Activated B cell treated with CpG ODN at 0.5 μM for 24 hours (primary cell): ENCODE measurements at regions not wholly inside any gene's neighbourhood (a gene's known extent, or its start where the extent isn't known, plus 50 kb on each side); places are given as distances from the start of the nearest gene placed in this dataset.

Experiments
- ATAC-seq: fragments of 200-7000 bp; cut with Tn5 transposase; one replicate; pipeline ENCODE4 v1.10.0; 2021; ENCODE audit warnings: low read depth, mild to moderate bottlenecking, moderate library complexity
- CTCF ChIA-PET: fragments of 350-600 bp; sonication (Branson Sonifier 250); formaldehyde crosslinking; loops from one replicate; lab custom pipeline; 2021; ENCODE audit warnings: antibody characterized with exemption; lab: Charles Lee
- POLR2A ChIA-PET: fragments of 350-600 bp; sonication (Branson Sonifier 250); formaldehyde crosslinking; loops from one replicate; lab custom pipeline; 2021; ENCODE audit warnings: antibody characterized with exemption; lab: Charles Lee
- DNase-seq: peaks from one replicate; pipeline ENCODE4 v3.0.0; 2022
- H3K27ac Mint-ChIP-seq: one replicate; pipeline ENCODE4 v1.8.0; 2020; ENCODE audit warnings: mixed read lengths
- H3K27me3 Mint-ChIP-seq: one replicate; pipeline ENCODE4 v1.8.0; 2021; ENCODE audit warnings: mixed read lengths
- H3K36me3 Mint-ChIP-seq: one replicate; pipeline ENCODE4 v1.8.0; 2021; ENCODE audit warnings: low read depth, mixed read lengths
- H3K4me1 Mint-ChIP-seq: one replicate; pipeline ENCODE4 v1.8.0; 2021; ENCODE audit warnings: mixed read lengths
- H3K4me3 Mint-ChIP-seq: one replicate; pipeline ENCODE4 v1.8.0; 2020; ENCODE audit warnings: mild to moderate bottlenecking, mixed read lengths
- H3K9me3 Mint-ChIP-seq: one replicate; pipeline ENCODE4 v1.8.0; 2020; ENCODE audit warnings: mixed read lengths
- intact Hi-C: fragments of 100-400 bp; cut with micrococcal nuclease; formaldehyde crosslinking; loops from one replicate; pipeline ENCODE4 v1.15.1; 2024
- TF ChIP-seq, protein P1 (sequence below): fragments of 200-600 bp; IDR thresholded peaks from one replicate; pipeline ENCODE4 v1.8.0; 2022; ENCODE audit warnings: antibody characterized with exemption, mild to moderate bottlenecking

DNA sequence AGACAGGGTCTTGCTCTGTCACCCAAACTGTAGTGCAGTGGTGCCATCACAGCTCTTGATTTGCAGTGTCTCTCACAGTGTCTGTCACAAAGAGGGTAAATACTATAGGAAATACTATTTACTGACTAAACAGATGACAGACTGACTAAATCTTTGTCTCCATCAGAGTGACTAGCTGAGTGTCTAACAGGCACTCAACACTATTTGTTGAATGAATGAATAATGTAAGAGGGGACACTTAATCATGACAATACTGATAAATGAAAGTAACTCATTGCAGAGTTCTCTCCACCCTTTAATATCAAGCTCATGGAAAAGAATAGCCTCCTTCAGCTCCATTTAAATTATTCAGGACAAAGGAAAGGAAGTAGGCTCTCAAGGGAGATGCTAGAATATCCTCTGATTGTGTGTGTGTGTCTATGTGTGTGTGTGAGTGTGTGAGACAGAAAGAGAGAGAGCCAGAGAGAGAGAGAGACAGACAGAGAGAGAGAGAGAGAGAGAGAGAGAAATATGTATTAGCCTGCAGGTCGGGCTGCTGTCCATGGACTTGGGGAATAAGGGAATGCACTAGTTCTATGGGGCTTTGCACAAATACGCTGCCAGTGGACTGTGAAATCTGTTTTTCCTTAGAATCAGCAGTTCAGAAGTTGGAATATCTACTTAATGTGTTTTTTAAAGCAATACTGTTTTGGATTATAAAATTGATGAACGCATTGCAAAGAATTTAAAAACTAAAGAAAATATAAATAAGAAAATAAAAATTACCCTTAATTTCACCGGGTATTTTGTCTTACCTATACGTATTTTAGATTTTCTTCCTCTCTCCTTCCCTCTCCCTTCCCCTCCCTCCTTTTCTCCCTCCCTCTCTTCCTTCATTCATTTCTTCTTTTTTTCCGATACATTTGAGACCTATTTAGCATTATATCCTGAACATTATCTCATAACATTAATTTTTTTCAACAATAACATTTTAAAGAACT, 132.9 kb upstream of the LRIG1 start:
- H3K36me3 Mint-ChIP-seq, result no peaks in the 10 kb centered on the region
- no peak for ATAC-seq
- H3K9me3 Mint-ChIP-seq, result no peaks in the 10 kb centered on the region
- no peak overlapping the region for H3K27ac Mint-ChIP-seq
- H3K4me3 Mint-ChIP-seq, result no peak overlapping the region
- peaks cover 12% of the 10 kb centered on the region for H3K27me3 Mint-ChIP-seq
- TF ChIP-seq, protein P1, sequence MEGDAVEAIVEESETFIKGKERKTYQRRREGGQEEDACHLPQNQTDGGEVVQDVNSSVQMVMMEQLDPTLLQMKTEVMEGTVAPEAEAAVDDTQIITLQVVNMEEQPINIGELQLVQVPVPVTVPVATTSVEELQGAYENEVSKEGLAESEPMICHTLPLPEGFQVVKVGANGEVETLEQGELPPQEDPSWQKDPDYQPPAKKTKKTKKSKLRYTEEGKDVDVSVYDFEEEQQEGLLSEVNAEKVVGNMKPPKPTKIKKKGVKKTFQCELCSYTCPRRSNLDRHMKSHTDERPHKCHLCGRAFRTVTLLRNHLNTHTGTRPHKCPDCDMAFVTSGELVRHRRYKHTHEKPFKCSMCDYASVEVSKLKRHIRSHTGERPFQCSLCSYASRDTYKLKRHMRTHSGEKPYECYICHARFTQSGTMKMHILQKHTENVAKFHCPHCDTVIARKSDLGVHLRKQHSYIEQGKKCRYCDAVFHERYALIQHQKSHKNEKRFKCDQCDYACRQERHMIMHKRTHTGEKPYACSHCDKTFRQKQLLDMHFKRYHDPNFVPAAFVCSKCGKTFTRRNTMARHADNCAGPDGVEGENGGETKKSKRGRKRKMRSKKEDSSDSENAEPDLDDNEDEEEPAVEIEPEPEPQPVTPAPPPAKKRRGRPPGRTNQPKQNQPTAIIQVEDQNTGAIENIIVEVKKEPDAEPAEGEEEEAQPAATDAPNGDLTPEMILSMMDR, result no peak
- DNase-seq, result no peak
- CTCF ChIA-PET, result no interaction called here
- POLR2A ChIA-PET, result no interaction called here
- peaks cover 3% of the 10 kb centered on the region for H3K4me1 Mint-ChIP-seq
- intact Hi-C loops, result no loop called here

- TF ChIP-seq, protein P1, result no peak
- Mint-ChIP-seq H3K27ac (no peak overlapping the region), H3K36me3 (no peaks in the 10 kb centered on the region), H3K9me3 (no peaks in the 10 kb centered on the region), H3K4me1 (peaks cover 10% of the 10 kb centered on the region), H3K27me3 (peaks cover 4% of the 10 kb centered on the region), H3K4me3 (no peak overlapping the region)
- intact Hi-C loops, result no loop called here
- ChIA-PET CTCF (interaction anchor here (0.6 kb wide), 1 partner anchor 1253 kb away, joined by 3 read pairs; no protein-coding TSS in a partner anchor), POLR2A (no interaction called here)
- DNase-seq, result no peak
- peak; percentile 42 for ATAC-seq
Observed at GRCh38 chr3:66638717-66639116, 137.9 kb upstream of the LRIG1 start.

DNA sequence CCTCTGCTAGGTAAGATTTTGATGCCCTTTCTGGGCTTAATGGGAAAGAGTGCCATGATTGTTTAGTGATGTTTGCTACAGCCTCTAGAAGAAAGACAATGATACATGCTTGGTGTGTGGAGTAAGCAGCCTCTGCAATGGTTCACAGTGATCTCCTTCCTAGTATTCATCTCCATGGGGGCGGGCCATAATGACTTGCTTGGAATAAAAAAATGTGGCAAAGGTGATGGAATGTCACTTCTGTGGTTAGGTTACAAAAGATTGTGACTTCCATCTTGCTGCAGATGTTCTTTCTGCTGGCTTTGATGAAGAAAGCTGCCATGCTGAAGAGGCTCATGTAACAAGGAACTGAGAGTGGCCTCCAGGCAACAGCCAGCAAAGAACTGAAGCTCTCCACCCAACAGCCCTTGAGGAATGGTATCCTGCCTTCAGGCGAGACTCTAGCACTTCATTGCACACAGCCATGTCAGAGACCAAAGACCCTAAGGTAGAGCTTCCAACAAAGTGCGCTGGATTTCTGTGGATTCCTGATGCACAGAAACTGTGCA, 139.1 kb upstream of the LRIG1 start:
- Mint-ChIP-seq H3K9me3 (peaks cover 5% of the 10 kb centered on the region), H3K4me3 (no peak overlapping the region), H3K4me1 (peaks cover 10% of the 10 kb centered on the region), H3K27ac (no peak overlapping the region), H3K36me3 (no peaks in the 10 kb centered on the region), H3K27me3 (peaks cover 4% of the 10 kb centered on the region)
- ATAC-seq, result no peak
- POLR2A ChIA-PET, result no interaction called here
- DNase-seq, result no peak
- intact Hi-C loops, result no loop called here
- CTCF ChIA-PET, result no interaction called here
- TF ChIP-seq, protein P1, result no peak

- no peak overlapping the region for H3K4me3 Mint-ChIP-seq
- H3K36me3 Mint-ChIP-seq, result no peaks in the 10 kb centered on the region
- POLR2A ChIA-PET, result no interaction called here
- ATAC-seq (no peak), DNase-seq (no peak)
- H3K9me3 Mint-ChIP-seq, result peaks cover 9% of the 10 kb centered on the region
- H3K27ac Mint-ChIP-seq, result no peak overlapping the region
- CTCF ChIA-PET, result no interaction called here
- no peaks in the 10 kb centered on the region for H3K27me3 Mint-ChIP-seq
- peaks cover 10% of the 10 kb centered on the region for H3K4me1 Mint-ChIP-seq
- TF ChIP-seq, protein P1, result no peak
- intact Hi-C loops, result no loop called here
Observed at GRCh38 chr3:66642019-66642418, 141.2 kb upstream of the LRIG1 start.

DNA sequence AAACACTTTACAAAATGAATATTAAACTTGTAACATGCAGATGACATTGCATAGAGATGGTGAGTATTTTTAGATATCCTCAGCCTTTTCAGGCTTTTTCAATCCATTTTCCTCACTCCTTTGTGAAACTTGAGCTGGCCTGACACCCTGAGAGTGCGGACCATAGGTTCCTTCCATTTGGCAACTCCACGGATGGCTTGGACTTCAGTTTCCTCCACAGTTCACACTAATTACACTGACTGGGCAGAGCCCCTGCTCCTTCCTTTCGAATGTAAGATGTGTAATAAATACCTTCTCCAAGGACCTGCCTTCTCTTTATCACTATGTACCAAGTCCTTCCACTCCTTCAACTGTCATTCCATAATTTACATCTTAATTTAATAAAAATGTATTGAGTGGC, 141.7 kb upstream of the LRIG1 start:
- peaks cover 9% of the 10 kb centered on the region for H3K9me3 Mint-ChIP-seq

More for the DNA sequence above, 141.7 kb upstream of the LRIG1 start:
- CTCF ChIA-PET, result no interaction called here
- no peak for DNase-seq
- TF ChIP-seq, protein P1, result no peak
- Mint-ChIP-seq H3K36me3 (no peaks in the 10 kb centered on the region), H3K27me3 (no peaks in the 10 kb centered on the region), H3K27ac (no peak overlapping the region), H3K4me3 (no peak overlapping the region), H3K4me1 (peaks cover 10% of the 10 kb centered on the region)
- intact Hi-C loops, result no loop called here
- POLR2A ChIA-PET, result no interaction called here
- no peak for ATAC-seq
